Ascending aorta (tissue), 2 donors: ENCODE measurements at regions not wholly inside any gene's neighbourhood (a gene's known extent, or its start where the extent isn't known, plus 50 kb on each side); places are given as distances from the start of the nearest gene placed in this dataset.
"Not testable (repeated sequence)": the region's sequence is repeated elsewhere in the genome, so short reads cannot be mapped to it uniquely, and the experiment has no call there.

ENCODE experiments used
- DNase-seq, 2 donors: peaks; one replicate each; pipeline ENCODE4 v3.0.0-alpha.2; 2019; ENCODE audit warnings: low spot score in 2 of 2
- H3K27ac ChIP-seq, 2 donors: fragments of 200-600 bp; sonication (generic); one replicate each; pipeline ENCODE4 v1.5.1; 2016 to 2017; ENCODE audit warnings: mild to moderate bottlenecking in 1 of 2
- H3K27me3 ChIP-seq: fragments of 200-600 bp; sonication (generic); one replicate; pipeline ENCODE4 v1.5.1; 2017
- H3K36me3 ChIP-seq, 2 donors: fragments of 200-600 bp; sonication (generic); one replicate each; pipeline ENCODE4 v1.5.1; 2016
- H3K4me1 ChIP-seq, 2 donors: fragments of 200-600 bp; sonication (generic); one replicate each; pipeline ENCODE4 v1.5.1; 2016 to 2017; ENCODE audit warnings: mild to moderate bottlenecking in 1 of 2
- H3K4me3 ChIP-seq, 2 donors: fragments of 200-600 bp; sonication (generic); one replicate each; pipeline ENCODE4 v1.5.1; 2016 to 2017; ENCODE audit warnings: mild to moderate bottlenecking in 1 of 2
- H3K9me3 ChIP-seq, 2 donors: fragments of 200-600 bp; sonication (generic); one replicate each; pipeline ENCODE4 v1.5.1; 2016
- intact Hi-C: fragments of 100-400 bp; cut with DNase I; formaldehyde crosslinking; loops from one replicate; pipeline ENCODE4 v1.15.1; 2023
- TF ChIP-seq, protein P1 (sequence below), 3 experiments: fragments of 200-600 bp in 2 of 3; fragments of 450-650 bp in 1 of 3; sonication (generic) in 2 of 3; IDR thresholded peaks; one replicate each; pipeline ENCODE4 v1.5.1; 2016 to 2019; ENCODE audit warnings: antibody characterized with exemption in 3 of 3, mild to moderate bottlenecking in 1 of 3, moderate library complexity in 1 of 3

DNA sequence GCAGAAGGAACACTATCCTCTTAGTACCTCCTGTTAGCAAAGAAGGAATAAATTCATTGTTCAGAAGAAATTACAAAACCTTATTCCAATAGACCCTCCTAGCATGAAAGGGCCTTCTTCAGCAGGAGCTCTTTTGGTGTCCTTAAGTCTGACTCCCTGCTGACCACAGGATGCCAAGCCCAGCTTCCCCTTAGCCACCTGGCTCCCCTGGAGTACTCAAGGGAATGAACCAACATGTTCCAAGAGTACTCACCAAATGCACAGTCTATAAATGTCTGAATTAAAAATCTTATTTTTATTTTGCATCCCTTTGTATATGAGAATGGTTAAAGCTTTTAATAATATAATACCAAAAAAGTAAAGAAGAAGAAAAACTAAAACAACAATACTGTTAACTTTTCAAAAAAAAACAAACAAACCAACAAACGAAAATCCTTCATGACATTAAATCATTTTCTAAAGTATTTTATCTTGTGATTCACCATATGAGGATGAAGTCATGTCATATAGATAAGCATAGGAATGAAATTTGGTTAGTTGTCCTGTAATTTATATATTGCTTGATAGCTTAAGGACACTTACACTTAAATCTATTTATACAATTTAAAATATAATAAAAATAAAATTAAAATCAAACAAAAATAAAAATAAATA lies 1355.1 kb downstream of the HACE1 start:
- H3K4me3 ChIP-seq, result no peak overlapping the region
- intact Hi-C loops, result no loop called here
- no peaks in the 10 kb centered on the region for H3K36me3 ChIP-seq
- no peak for DNase-seq
- H3K4me1 ChIP-seq, result no peaks in the 10 kb centered on the region
- H3K9me3 ChIP-seq, result no peaks in the 10 kb centered on the region
- TF ChIP-seq, protein P1, sequence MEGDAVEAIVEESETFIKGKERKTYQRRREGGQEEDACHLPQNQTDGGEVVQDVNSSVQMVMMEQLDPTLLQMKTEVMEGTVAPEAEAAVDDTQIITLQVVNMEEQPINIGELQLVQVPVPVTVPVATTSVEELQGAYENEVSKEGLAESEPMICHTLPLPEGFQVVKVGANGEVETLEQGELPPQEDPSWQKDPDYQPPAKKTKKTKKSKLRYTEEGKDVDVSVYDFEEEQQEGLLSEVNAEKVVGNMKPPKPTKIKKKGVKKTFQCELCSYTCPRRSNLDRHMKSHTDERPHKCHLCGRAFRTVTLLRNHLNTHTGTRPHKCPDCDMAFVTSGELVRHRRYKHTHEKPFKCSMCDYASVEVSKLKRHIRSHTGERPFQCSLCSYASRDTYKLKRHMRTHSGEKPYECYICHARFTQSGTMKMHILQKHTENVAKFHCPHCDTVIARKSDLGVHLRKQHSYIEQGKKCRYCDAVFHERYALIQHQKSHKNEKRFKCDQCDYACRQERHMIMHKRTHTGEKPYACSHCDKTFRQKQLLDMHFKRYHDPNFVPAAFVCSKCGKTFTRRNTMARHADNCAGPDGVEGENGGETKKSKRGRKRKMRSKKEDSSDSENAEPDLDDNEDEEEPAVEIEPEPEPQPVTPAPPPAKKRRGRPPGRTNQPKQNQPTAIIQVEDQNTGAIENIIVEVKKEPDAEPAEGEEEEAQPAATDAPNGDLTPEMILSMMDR (IDR thresholded peaks at IDR 0.05), result no peak
- H3K27ac ChIP-seq, result no peak overlapping the region
- H3K27me3 ChIP-seq, result no peaks in the 10 kb centered on the region

DNA sequence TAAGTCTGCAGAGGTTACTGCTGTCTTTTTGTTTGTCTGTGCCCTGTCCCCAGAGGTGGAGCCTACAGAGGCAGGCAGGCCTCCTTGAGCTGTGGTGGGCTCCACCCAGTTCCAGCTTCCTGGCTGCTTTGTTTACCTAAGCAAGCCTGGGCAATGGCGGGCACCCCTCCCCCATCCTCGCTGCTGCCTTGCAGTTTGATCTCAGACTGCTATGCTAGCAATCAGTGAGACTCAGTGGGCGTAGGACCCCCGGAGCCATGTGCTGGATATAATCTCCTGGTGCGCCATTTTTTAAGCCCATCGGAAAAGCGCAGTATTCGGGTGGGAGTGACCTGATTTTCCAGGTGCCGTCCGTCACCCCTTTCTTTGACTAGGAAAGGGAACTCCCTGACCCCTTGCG lies 1363.1 kb downstream of the HACE1 start:
- H3K4me1 ChIP-seq, intact Hi-C loops, H3K9me3 ChIP-seq, DNase-seq, H3K27me3 ChIP-seq, H3K4me3 ChIP-seq, H3K36me3 ChIP-seq, H3K27ac ChIP-seq: not testable (repeated sequence)

DNA sequence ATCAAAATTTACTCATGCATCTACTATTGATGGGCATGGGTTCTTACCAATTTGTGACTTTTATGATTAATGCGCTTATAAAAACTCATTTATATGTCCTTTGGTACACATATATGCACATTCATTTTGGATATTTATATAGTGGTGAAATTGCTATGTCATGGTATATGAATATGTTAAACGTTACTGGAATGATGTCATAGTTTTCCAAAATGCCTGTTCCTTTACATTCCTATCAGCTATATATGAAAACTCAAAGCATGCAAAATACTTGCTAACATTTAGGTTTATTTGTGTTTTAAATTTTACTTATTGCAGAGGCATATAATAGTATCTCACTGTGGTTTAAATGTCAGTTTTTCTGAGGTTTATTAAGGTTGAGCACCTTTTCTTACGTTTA lies 1403.1 kb downstream of the HACE1 start:
- no peak for DNase-seq
- Histone ChIP-seq H3K36me3 (no peaks in the 10 kb centered on the region), H3K27me3 (no peaks in the 10 kb centered on the region), H3K27ac (no peak overlapping the region), H3K9me3 (no peaks in the 10 kb centered on the region), H3K4me3 (no peak overlapping the region), H3K4me1 (no peaks in the 10 kb centered on the region)
- TF ChIP-seq, protein P1 (IDR thresholded peaks at IDR 0.05), result no peak
- intact Hi-C loops, result no loop called here

DNA sequence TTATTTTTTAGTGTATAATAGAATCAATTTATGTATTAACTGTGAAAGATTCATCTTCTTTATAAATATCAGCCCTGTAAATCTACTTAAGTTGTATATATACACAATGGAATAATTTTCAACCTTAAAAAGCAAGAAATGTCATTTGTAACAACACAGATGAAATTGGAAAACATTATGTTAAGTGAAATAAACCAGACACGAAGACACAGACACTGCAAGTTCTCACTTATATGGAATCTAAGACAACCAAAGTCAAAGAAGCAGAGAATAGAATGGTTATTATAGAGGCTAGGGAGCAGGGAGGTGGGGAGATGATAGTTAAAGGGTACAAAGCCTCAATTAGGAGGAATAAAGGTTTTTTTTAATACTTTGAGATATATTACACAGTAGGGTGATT lies 1404.4 kb downstream of the HACE1 start:
- Histone ChIP-seq H3K4me3 (no peak overlapping the region), H3K9me3 (no peaks in the 10 kb centered on the region), H3K36me3 (no peaks in the 10 kb centered on the region), H3K27me3 (no peaks in the 10 kb centered on the region), H3K27ac (no peak overlapping the region), H3K4me1 (no peaks in the 10 kb centered on the region)
- DNase-seq, result no peak
- intact Hi-C loops, result no loop called here
- TF ChIP-seq, protein P1 (IDR thresholded peaks at IDR 0.05), result no peak

DNA sequence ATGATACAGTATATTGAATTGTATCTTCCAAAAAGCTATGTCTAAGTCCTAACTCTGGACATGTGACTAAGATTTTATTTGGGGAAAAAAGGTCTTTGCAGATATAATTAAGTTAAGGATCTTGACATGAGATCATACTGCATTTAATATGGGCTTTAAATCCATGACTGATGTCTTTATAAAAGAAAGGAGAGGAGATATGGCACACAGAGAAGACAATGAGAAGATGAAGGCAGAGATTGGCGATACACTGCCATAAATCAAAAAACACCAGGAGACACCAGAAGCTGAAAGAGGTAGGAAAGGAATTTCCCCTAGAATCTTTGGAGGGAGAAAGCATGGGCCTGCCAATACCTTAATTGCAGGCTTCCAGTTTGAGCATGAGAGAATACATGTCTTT lies 1450.2 kb downstream of the HACE1 start:
- Histone ChIP-seq H3K27me3 (no peaks in the 10 kb centered on the region), H3K9me3 (no peaks in the 10 kb centered on the region), H3K36me3 (no peaks in the 10 kb centered on the region), H3K27ac (no peak overlapping the region), H3K4me1 (no peaks in the 10 kb centered on the region), H3K4me3 (no peak overlapping the region)
- no peak for DNase-seq
- intact Hi-C loops, result no loop called here
- TF ChIP-seq, protein P1 (IDR thresholded peaks at IDR 0.05), result no peak

DNA sequence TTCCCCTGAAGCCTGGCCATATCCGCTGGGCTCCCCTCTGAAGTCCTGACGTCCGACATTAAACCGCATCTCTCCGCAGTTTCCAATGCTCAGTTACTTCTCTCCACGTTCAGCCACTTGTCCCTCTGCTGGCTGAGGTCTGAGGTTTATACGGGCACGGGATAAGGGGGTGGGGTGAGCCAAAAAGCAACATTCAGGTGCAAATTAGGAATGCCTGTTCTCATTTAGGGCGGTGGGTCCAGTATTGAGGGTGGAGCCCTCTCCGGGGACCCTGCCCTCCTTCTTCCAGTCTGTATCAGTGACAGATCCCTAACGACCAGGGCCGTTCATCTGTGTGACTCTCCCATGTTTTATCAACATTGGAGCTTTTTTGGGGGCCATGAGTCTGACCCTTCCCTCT lies 1454.4 kb downstream of the HACE1 start:
- Histone ChIP-seq H3K27ac (no peak overlapping the region), H3K9me3 (no peaks in the 10 kb centered on the region), H3K4me1 (no peaks in the 10 kb centered on the region), H3K4me3 (no peak overlapping the region), H3K27me3 (no peaks in the 10 kb centered on the region), H3K36me3 (no peaks in the 10 kb centered on the region)
- DNase-seq, result no peak
- TF ChIP-seq, protein P1 (IDR thresholded peaks at IDR 0.05), result no peak
- intact Hi-C loops, result no loop called here
